Adrenal gland (tissue), 5 donors: ENCODE measurements at regions not wholly inside any gene's neighbourhood (a gene's known extent, or its start where the extent isn't known, plus 50 kb on each side); places are given as distances from the start of the nearest gene placed in this dataset.

Experiments
- CTCF ChIP-seq, 6 experiments: fragments of 450-650 bp in 4 of 6; fragments of 200-600 bp in 2 of 6; sonication (generic) in 1 of 6; IDR thresholded peaks; 1 replicate in 5 of 6; 2 replicates in 1 of 6; pipeline versions ENCODE4 v1.5.1 to v1.8.0; 2016 to 2021; ENCODE audit warnings: antibody characterized with exemption in 6 of 6, mild to moderate bottlenecking in 2 of 6, moderate library complexity in 1 of 6
- POLR2A ChIP-seq, 2 donors: fragments of 450-650 bp; IDR thresholded peaks; one replicate each; pipeline ENCODE4 v1.6.1; 2017; ENCODE audit warnings: antibody characterized with exemption in 2 of 2, mild to moderate bottlenecking in 2 of 2, moderate library complexity in 1 of 2
- donor health status: DM: no; HTN: no; CAD: no.

- TF ChIP-seq POLR2A (IDR thresholded peaks at IDR 0.05), result no peak
- TF ChIP-seq CTCF (IDR thresholded peaks at IDR 0.05), result no peak
Observed at GRCh38 chr9:1200847-1201251, 150.7 kb downstream of the DMRT2 start.
